ENCODE measurements at regions not wholly inside any gene's neighbourhood (a gene's known extent, or its start where the extent isn't known, plus 50 kb on each side); places are given as distances from the start of the nearest gene placed in this dataset.

DNA sequence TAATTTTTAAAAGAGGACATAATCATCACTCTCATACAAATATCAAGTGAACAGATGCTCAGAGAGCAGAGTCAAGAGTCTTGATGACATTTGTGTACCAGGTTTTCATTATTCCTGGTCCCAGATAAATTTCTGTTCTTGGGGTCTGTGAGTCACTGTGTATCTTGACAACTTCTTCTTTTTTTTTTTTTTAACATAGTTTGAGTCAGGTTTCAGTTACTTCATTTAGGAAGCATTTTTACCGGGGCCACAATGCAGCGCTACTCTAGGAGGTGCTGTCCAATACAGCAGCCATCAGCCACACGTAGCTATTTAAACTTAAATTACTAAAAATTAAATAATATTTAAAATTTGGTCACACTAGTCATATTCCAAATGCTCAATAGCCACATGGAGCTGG, 188.1 kb upstream of the SAMSN1 start:
- TF ChIP-seq, protein P1, sequence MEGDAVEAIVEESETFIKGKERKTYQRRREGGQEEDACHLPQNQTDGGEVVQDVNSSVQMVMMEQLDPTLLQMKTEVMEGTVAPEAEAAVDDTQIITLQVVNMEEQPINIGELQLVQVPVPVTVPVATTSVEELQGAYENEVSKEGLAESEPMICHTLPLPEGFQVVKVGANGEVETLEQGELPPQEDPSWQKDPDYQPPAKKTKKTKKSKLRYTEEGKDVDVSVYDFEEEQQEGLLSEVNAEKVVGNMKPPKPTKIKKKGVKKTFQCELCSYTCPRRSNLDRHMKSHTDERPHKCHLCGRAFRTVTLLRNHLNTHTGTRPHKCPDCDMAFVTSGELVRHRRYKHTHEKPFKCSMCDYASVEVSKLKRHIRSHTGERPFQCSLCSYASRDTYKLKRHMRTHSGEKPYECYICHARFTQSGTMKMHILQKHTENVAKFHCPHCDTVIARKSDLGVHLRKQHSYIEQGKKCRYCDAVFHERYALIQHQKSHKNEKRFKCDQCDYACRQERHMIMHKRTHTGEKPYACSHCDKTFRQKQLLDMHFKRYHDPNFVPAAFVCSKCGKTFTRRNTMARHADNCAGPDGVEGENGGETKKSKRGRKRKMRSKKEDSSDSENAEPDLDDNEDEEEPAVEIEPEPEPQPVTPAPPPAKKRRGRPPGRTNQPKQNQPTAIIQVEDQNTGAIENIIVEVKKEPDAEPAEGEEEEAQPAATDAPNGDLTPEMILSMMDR (IDR thresholded peaks at IDR 0.05), result no peak
- TF ChIP-seq POLR2AphosphoS5 (IDR thresholded peaks at IDR 0.05; ENCODE audit: insufficient read depth in 1 of 2, low read depth in 1 of 2), result no peak
